ENCODE measurements at regions not wholly inside any gene's neighbourhood (a gene's known extent, or its start where the extent isn't known, plus 50 kb on each side); places are given as distances from the start of the nearest gene placed in this dataset.

DNA sequence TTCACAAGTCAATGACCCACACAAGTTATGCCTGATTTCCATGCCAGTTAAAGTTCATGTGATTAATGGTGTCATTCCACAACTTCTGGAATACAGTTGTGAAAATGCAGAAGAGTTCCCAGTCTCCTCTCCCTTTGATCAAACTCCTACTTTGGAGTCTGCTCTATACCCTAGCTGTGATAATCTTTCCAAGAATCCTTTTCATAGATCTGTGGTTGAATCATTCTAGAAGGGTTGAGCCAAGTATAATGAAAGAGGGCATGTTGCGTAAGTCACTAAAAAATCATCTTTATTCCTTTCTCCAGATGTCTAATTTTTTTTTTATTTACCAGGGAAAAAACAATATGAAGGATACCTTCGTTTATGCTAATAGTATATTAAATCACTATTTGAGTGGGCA is 89.7 kb upstream of the CARD18 start:
- DNase-seq, result no peak

DNA sequence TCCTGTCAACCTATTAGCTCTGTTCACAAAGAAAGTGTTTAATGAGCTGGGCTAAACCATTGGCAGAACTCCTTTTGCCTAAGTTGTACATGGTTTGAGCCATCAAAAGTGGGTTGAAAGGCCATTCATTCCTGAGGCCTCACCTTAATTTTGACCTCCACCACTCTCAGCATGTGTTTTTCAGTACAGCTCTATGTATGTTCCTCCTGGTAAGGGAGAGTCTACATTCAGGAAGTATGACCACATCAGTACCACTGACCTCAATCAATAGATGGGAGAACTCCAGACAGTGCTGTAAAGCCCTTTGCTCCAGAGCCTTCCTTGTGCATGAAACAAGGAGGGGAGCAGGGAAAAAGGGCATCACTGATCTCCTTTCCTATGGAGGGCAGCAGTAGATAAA is 87.8 kb upstream of the CARD18 start:
- DNase-seq, result no peak

DNA sequence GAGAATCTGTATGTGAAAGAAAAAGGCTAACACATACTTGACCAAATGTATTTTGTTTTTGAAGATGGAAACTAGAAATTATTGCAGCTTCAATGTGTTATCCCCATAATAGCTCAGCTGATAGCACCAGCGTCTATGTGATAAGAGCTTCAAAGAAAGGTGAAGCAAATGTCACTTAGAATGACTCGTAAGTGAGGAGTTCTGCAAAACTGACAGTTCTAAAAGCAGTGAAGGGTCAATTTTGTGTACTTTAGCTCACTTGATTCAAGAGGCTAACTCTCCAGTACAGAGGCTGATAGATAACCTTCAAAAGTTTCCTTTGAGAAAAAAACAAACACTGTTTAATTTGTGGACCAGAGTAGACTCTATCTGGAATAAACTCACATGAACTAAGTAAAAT is 87.2 kb upstream of the CARD18 start:
- DNase-seq, result no peak

- DNase-seq, result no peak
These were observed 86.5 kb upstream of the CARD18 start for GRCh38 chr11:105226091-105226490.

DNA sequence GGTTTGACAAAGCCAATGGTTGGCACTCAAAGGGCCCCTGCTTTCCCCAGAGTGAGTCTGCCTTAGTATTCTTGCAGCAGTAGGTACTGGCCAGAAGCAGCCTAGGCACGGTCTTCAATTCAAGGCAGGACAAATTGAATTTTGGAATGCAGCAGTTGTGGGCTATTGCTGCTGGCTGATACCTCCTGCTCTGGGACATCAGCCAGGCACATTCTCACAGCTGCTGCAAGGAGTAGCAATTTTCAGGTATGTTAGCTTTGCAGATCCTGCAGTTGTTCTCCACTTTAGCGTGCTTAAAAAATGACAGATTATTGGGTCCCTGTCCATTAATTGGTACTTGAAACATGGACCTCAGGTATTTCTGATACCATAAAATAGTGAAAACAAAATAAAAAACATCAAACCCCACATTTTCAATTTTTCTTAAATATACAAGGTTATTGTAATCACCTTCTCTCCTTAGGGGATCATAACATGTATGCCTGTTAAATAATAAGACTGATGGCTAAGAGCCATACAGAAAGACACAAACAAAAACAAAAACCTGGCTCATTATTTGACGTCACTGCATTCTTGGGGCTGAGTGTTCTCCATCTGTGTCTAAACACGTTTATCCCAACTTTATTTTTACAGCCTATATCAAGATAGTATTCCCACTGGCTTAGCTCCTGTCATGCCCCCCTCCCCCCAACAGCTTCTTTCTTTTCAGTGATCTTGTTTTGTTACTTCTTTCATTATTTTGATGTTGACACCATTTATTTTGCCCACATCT is 85.1 kb upstream of the CARD18 start:
- DNase-seq, result no peak

- DNase-seq, result peak; percentile 47 to 60
These were observed 80.6 kb upstream of the CARD18 start for GRCh38 chr11:105220121-105220520.

DNA sequence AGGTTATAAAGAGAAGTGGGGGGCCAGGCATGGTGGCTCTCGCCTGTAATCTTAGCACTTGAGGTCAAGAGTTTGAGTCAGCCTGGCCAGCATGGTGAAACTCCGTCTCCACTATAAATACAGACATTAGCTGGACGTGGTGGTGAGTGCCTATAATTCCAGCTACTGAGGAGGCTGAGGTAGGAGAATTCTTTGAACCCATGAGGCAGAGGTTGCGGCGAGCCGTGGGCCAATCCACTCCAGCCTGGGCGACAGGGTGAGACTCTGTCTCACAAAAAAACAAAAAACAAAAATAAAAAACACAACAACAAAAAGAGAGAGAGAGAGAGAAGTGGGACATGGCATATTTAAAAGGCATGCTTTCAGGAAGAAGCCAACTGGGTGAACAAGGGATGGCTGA is 80.1 kb upstream of the CARD18 start:
- DNase-seq, result no peak

- DNase-seq, result no peak
These were observed 79.7 kb upstream of the CARD18 start for GRCh38 chr11:105219269-105219668.

GRCh38 chr11:105215528-105215927 is 76.0 kb upstream of the CARD18 start:
- DNase-seq, result no peak

- DNase-seq, result no peak
These were observed 72.4 kb upstream of the CARD18 start for GRCh38 chr11:105211806-105212554.

DNA sequence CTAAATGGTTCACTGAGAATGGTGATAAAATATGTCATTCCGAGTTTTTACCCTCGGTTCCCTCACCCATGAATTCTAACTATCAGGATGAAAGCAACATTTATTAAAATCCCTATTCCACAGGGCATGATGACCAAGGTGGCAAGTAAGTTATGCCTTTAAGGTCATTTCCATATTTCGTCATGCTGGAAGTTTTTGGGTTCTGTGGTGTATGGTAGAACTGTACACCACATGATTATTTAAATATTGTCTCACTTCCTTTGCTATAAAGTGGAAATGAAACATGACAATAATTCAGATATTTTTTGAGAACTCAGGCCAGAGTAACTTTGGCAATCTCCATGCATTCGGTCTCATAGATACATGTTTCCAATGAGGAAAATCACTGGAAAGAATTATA is 68.5 kb upstream of the CARD18 start:
- no peak for DNase-seq

- DNase-seq, result no peak
These were observed 67.1 kb upstream of the CARD18 start for GRCh38 chr11:105206633-105207032.

DNA sequence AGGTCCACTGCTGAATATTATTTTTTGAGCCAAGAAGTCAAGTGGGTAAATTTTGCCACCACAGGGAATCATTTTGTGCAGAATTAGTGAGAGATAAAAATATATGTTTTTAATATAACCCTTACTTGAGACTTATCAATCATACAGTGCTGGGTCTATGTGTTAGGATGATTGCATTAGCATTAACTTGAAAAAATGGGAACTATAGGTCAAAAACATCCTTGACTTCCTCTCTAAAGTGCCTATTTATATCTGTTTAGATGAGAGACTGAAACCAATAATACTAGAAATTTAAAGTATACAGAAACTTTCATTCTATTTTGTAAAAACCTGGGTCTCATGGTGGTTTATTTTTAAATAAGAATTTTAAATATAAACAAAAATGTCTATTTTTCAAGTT is 65.1 kb upstream of the CARD18 start:
- peak in 1 of 2 experiments; percentile 8 for DNase-seq

DNA sequence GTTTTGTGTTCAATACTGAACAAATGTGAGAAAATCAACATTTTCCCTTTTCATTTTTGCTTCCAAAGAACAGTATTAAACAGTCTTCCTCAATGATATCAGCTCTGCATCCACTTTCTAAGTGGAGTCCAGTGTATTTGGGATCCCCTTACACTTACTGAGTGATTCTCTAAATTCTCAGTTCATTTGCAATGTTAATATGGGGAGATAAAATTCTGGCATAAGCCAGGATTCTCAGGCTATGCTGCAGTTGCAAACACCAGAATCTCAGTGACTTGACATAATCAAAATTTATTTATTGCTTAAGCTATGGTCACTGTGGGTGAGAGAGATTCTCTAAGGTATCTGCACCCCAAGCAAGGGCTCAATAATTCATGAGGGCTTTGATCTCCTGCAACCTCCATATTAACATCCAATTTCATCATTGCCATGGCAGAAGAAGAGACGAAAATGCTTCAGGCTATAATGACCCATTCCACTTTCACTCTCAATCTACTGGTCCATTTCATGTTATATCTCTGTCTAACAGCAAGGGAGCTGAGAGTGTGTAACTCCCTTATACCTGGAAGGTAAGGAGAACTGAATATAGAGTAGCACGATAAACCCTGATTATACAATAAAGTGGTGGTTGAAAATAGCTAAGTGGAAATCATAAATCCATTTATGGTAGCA is 64.1 kb upstream of the CARD18 start:
- no peak for DNase-seq

DNA sequence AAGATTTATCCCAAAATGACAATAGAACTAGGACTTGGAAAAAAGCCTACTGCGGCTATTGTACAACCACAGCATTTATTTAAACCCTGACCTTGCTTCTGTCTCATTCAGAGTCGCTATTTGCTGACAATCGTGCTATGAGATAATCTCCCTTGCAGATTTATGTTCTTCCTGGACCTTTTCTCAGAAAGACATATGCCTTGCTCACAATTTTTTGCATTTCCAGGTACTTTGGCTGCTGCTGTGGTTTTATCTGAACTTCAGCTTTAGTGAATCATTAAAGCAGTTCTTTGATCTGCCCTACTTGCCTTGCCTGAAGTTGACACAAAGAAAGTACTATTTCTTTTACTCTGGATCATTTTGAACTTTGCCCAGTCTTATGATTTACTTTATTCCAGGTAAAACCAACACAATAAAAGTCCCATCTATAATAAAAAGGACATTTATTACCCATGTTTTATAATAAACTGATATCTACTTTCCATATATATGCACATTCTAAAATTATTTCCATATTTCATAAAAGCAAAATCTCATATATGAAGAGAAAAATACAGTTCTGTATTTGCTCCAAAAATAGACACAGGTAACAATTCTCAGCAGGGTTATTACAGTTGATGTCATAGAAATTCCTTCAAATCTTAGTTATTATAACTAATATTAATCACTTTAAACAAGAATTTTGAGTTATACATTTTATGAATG is 63.4 kb upstream of the CARD18 start:
- no peak for DNase-seq

DNA sequence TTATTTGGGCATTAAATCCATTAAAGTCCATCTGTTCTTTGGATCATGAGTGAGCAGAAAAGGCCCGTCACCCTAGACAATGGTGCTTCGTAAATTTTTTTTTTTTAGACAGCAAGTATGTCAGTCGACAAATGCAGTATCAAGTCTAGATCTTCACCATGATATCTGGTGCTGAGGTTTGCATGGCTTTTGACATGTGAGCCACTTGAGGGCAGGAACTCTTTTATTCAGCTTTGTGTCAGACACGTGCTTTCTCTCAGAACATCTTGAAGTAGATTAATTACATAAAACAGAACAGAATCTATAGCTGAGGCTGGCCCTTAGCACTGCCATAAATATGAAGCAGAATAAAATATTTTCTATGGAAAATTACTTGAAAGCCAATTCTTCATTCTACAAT is 62.9 kb upstream of the CARD18 start:
- DNase-seq, result no peak

DNA sequence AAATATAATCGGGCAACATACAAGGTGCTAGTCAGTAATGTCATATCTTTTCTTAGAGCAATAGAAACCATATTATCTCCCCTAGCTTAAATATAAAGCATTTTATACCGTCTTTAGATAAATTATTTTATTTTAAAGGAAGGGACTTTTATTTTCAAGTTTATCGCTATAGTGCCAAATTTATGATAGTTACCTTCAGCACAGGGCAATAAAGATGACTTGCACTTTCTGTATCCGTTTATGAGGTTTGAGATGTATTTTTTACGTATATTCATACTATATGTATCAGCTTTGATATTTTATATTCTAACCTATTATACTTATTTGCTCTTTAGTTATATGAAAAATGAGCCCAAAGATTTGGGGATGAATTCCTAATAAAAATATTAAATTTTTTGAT is 61.6 kb upstream of the CARD18 start:
- DNase-seq, result no peak

DNA sequence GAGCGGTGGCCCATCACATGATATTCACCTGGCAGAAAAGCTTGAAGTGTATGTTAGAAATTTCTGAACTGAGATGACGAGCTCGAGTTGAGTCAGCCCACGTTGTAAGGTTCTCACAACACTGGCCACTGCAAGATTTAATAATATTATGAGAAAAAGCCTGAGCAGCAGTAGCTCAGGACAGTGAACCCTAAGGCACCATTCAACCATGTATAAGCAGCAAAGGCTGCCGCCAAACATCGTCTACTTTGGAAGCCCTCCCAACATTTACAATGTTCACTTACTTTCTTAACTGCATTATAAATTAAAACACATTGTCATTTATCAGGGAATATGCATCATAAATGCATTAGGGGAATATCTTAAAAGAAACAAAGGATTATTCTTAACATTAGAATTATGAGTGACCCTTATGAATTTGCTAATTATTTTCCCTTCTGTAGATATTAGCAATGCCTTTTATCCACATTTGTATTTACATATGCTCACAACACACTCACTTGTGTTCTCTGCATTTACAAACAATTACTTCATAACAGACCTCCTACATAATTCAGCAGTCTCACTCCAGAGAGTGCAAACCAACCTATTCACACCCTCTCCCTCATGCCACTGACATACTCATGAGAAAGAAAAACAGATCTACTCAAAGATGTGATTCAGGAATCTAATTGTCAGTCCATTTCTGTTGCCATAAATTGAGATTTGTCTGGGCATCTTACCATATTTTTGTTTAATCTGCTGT is 57.7 kb upstream of the CARD18 start:
- no peak for DNase-seq

DNA sequence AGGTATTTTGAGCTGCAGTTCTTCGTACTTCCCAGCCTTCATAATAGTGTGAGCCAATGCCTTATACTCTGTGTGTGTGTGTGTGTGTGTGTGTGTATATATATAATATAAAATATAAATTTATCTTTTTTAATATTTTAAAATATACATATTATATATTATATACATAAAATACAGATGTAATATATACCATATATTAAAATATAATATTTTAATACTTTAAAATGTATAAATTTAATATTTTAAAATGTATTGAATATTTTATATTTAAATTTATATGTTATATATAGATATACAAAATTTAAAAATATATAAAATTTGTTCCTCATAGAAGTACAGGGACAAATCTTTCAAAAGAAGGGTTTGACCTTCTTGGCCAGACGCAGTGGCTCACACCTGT is 53.7 kb upstream of the CARD18 start:
- no peak for DNase-seq

- DNase-seq, result no peak
These were observed 52.5 kb upstream of the CARD18 start for GRCh38 chr11:105192115-105192514.

DNA sequence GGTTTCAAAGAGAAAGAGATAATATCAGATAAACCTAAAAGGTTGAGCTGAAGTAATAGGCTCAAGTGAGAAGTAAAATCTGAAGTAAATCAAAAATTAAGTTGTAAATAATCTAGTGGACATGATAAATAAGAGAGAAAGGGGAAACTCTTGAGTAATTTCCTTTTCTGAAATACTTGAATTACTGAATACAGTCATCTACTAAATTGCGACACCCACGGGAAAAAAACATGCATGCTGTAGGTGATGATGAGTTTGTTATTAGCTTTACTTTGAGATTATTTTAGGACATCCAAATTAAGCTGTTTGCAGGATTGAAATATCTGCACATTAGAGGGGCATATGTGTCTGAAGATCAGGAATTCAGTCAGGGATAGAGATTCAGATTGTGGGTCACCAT is 50.0 kb upstream of the CARD18 start:
- peak; percentile 80 to 82 for DNase-seq

Data from AML-193 (cell line).